ENCODE measurements at regions not wholly inside any gene's neighbourhood (a gene's known extent, or its start where the extent isn't known, plus 50 kb on each side); places are given as distances from the start of the nearest gene placed in this dataset.
"Not testable (repeated sequence)": the region's sequence is repeated elsewhere in the genome, so short reads cannot be mapped to it uniquely, and the experiment has no call there.

DNA sequence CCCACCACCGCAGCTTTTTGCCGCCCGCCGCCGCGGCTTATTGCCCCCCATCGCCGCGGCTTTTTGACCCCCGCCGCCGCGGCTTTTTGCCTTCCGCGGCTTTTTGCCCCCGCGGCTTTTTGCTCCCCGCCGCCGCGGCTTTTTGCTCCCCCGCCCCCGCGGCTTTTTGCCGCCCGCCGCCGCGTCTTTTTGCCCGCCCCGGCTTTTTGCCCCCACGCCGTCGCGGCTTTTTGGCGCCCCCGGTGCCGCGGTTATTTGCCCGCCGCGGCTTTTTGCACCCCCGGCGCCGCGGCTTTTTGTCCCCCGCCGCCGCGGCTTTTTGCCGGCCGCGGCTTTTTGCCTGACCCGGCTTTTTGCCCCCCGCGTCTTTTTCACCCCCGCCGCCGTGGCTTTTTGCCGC lies 3061.8 kb upstream of the TEKT4 start:
- TF ChIP-seq, protein P1, sequence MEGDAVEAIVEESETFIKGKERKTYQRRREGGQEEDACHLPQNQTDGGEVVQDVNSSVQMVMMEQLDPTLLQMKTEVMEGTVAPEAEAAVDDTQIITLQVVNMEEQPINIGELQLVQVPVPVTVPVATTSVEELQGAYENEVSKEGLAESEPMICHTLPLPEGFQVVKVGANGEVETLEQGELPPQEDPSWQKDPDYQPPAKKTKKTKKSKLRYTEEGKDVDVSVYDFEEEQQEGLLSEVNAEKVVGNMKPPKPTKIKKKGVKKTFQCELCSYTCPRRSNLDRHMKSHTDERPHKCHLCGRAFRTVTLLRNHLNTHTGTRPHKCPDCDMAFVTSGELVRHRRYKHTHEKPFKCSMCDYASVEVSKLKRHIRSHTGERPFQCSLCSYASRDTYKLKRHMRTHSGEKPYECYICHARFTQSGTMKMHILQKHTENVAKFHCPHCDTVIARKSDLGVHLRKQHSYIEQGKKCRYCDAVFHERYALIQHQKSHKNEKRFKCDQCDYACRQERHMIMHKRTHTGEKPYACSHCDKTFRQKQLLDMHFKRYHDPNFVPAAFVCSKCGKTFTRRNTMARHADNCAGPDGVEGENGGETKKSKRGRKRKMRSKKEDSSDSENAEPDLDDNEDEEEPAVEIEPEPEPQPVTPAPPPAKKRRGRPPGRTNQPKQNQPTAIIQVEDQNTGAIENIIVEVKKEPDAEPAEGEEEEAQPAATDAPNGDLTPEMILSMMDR (IDR thresholded peaks at IDR 0.05; ENCODE audit: insufficient read depth, low read depth, low read length) = not testable (repeated sequence)
- TF ChIP-seq EZH2 (IDR thresholded peaks at IDR 0.05; ENCODE audit: insufficient read depth, low read length) = peak; percentile 23
